ENCODE measurements at regions not wholly inside any gene's neighbourhood (a gene's known extent, or its start where the extent isn't known, plus 50 kb on each side); places are given as distances from the start of the nearest gene placed in this dataset.
A peak's percentile ranks its signal among the peaks of the same experiment; 100 is the strongest.

DNA sequence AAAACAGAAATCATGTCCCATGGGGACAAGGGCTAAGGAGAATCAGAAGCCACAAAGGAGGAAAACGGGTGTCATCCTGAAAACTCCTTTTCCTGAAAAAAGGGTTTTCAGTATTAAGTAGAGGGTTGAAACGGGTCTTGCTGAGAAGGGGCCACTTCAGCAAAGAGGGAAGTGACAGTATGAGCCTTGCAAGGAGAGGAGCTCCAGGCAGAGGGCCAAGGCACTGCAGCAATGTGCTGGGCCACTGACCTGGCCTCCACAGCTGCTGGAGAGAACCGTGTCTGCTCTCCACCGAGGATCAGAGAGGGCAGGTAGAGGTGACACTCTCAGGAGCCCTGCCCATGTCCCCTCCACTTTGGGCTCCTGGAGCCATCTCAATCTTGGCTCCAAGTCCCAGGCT, 103.3 kb downstream of the NCOR2 start:
- Mint-ChIP-seq H3K36me3 (ENCODE audit: low read depth) (peaks cover 37% of the 10 kb centered on the region), H3K4me1 (ENCODE audit: low read depth) (peaks cover 27% of the 10 kb centered on the region), H3K27ac (no peak overlapping the region), H3K27me3 (ENCODE audit: low read depth) (no peaks in the 10 kb centered on the region), H3K4me3 (no peak overlapping the region), H3K9me3 (peaks cover 9% of the 10 kb centered on the region)
- CTCF ChIA-PET, result interaction anchor here (1.5 kb wide), 1 partner anchor 16 kb away, joined by 3 read pairs; no protein-coding TSS in a partner anchor
- intact Hi-C loops (cut with micrococcal nuclease), result no loop called here
- no peak for DNase-seq

DNA sequence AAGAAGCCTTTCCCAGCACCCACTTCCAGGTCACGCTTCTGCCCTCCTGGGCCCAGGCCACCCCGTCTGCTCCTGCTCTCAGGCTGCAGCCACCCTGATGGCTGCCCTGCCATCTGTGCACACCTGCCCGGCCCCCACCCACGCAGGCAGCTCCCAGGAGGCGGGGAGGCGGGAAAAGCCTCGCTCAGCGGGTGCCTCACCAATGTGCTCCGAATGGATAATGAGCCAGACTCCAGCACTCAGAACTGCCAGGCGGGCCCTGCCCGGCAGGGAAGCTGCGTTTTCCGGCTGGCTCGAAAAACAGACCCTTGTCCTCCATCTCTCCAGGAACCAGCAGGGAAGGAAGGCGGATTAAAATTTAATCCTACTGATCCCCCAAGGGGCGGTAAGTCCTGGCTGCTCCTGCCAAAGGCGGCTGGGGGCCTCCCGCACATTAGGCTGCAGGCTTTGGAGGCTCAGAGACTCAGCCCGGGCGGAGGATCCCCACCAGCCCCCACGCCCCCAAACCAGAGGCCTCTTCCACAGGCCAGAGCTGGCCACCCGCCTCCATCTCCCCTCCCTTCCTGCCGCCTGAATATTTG, 104.0 kb downstream of the NCOR2 start:
- no peak overlapping the region for H3K27ac Mint-ChIP-seq
- intact Hi-C loops (cut with micrococcal nuclease), result no loop called here
- H3K9me3 Mint-ChIP-seq, result peaks cover 6% of the 10 kb centered on the region
- CTCF ChIA-PET, result no interaction called here
- H3K36me3 Mint-ChIP-seq (ENCODE audit: low read depth), result peaks cover 39% of the 10 kb centered on the region
- H3K4me3 Mint-ChIP-seq, result no peak overlapping the region
- peaks cover 28% of the 10 kb centered on the region for H3K4me1 Mint-ChIP-seq (ENCODE audit: low read depth)
- H3K27me3 Mint-ChIP-seq (ENCODE audit: low read depth), result no peaks in the 10 kb centered on the region
- no peak for DNase-seq

DNA sequence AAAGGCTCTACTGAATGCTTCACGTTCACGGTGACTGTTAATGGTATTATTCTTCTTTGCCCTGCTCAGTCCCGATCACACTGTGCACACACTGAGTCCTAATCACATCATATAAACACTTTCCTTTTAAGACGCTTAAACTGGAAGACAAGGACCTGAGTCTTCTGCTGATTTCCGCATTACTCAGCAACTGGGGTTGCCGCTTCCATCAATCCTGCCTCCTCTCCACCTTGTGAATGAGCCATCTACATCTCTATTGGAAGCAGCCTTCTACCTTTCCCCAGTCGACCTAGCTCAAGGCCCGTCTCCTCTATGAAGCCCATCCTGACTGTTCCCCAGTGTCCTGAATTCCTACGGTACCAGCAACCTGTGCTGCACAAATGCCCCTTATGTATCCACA, 104.7 kb downstream of the NCOR2 start:
- CTCF ChIA-PET, result no interaction called here
- Mint-ChIP-seq H3K4me3 (no peak overlapping the region), H3K36me3 (ENCODE audit: low read depth) (peaks cover 40% of the 10 kb centered on the region), H3K27ac (no peak overlapping the region), H3K4me1 (ENCODE audit: low read depth) (peaks cover 35% of the 10 kb centered on the region), H3K27me3 (ENCODE audit: low read depth) (no peaks in the 10 kb centered on the region), H3K9me3 (peaks cover 6% of the 10 kb centered on the region)
- intact Hi-C loops (cut with micrococcal nuclease), result no loop called here
- DNase-seq, result no peak

DNA sequence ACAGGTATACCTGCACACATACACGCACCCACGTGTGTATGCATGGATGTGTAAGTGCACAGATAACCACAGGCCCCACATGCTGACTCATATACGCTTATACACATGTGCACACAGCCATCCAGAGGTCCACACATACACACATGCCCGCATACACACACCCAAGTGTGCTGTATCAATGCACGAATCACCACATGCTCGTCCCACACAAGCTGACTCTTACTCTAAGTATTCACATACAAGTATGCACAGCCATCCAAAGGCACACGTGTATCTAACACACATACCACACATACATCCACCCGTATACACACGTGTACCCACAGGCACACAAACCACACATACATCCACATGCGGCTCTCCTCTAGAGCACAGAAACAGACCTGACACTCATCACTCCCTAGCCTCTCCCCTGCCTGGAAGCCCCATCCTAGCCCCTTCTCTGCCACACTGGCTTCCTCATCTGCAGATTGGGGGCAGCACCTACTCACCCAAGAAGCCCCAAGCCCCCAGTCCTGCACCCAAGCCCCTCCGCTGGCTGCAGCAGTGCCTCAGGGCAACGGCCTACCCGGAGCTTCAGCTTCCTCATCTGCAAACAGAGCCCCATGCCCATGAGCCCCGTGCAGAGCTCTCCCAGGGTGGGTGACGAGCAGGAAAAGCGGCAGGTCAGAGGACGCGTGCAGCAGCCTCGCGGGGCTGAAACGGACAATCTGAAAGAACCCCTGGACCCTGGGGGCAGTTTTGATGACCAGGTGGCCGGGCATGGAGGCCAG, 105.4 kb downstream of the NCOR2 start:
- Mint-ChIP-seq H3K36me3 (ENCODE audit: low read depth) (peaks cover 40% of the 10 kb centered on the region), H3K9me3 (peaks cover 6% of the 10 kb centered on the region), H3K27ac (peak overlapping the region; percentile 14), H3K27me3 (ENCODE audit: low read depth) (no peaks in the 10 kb centered on the region), H3K4me3 (no peak overlapping the region), H3K4me1 (ENCODE audit: low read depth) (peaks cover 37% of the 10 kb centered on the region)
- CTCF ChIA-PET, result no interaction called here
- no peak for DNase-seq
- intact Hi-C loops (cut with micrococcal nuclease), result no loop called here

DNA sequence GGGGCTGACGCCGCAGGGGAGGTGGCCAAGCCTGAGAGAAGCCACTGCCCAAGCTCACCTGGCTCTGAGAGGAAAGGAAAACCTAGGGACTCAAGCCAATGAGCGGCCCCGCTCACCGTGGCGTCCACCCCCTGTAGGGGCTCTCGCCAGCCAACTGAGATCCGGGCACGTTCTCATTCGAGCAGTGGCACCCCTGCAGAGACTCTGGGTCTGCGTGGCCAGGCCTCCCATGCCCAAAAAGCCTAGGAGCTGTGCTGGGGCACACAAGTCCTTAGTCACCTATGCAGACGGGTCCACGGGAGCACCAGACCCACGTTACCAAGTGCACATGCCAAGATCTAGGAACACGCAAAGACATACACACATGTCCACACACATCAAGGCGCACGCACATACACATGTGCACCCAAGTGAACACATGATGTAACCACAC, 106.2 kb downstream of the NCOR2 start:
- H3K27ac Mint-ChIP-seq, result no peak overlapping the region
- intact Hi-C loops (cut with micrococcal nuclease), result no loop called here
- H3K4me3 Mint-ChIP-seq, result no peak overlapping the region

DNA sequence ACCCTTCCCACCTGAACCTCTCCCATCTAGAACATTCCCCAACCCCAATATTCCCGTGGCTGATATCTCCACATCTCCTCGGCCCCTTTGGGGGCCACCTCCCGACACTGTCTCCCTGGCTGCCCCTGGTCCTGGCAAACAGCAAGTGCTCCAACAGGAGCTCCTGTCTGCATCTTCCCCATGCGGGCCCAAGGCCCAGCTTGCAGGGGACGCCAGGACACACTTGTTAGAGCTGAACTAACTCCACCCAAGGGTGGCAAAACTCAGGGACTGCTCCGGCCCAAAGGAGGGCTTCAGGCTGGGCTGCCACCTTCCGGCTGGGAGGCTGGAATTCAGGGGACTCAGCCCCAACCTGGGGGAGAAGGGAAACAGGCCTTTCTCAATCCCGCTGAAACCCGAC, 106.6 kb downstream of the NCOR2 start:
- peaks cover 35% of the 10 kb centered on the region for H3K4me1 Mint-ChIP-seq (ENCODE audit: low read depth)
- no peak overlapping the region for H3K4me3 Mint-ChIP-seq
- peaks cover 39% of the 10 kb centered on the region for H3K36me3 Mint-ChIP-seq (ENCODE audit: low read depth)
- no peaks in the 10 kb centered on the region for H3K27me3 Mint-ChIP-seq (ENCODE audit: low read depth)
- H3K27ac Mint-ChIP-seq, result no peak overlapping the region
- intact Hi-C loops (cut with micrococcal nuclease), result no loop called here
- DNase-seq, result no peak
- peaks cover 6% of the 10 kb centered on the region for H3K9me3 Mint-ChIP-seq
- CTCF ChIA-PET, result no interaction called here

More for the DNA sequence above, 106.2 kb downstream of the NCOR2 start:
- Mint-ChIP-seq H3K9me3 (peaks cover 6% of the 10 kb centered on the region), H3K27me3 (ENCODE audit: low read depth) (no peaks in the 10 kb centered on the region), H3K36me3 (ENCODE audit: low read depth) (peaks cover 42% of the 10 kb centered on the region), H3K4me1 (ENCODE audit: low read depth) (peaks cover 35% of the 10 kb centered on the region)
- no peak for DNase-seq
- CTCF ChIA-PET, result no interaction called here

DNA sequence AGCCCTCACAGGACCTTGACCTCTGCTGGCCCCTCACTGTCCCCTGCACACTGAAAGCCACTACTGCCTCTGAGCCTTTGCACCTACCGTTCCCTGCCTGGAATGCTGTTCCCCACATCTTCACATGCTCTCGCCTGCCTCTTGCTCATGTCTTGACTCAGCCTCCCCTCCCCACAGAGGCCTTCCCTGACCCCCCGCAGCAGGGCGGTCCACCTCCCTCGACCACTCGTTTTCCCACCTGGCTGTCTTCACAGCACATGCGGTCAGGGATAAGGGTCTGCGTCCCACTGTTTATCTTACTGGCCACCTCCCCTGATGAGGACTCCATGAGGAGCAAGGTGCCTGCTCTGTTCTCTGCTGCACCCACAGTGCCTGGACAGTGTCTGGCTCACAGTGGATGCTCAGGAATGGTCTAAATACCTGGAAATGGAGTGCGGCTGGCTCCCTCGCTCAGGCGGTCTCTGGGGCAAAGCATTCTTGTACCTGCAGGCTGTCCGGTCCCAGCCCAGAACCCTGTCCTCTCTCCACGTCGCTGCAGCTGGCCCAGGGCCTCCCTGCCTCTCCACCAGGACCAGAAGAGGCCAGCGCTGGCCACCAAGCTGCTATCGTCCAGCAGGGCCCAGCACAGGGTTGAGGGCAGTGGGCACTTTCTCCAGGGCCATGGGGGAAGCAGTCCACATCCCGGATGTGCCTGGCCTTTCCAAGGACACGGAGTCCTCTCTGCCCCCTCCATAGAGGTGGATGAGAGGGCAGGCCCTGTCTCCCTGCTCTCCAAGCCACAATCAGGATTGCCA, 107.4 kb downstream of the NCOR2 start:
- DNase-seq, result no peak
- Mint-ChIP-seq H3K4me3 (no peak overlapping the region), H3K4me1 (ENCODE audit: low read depth) (peaks cover 32% of the 10 kb centered on the region), H3K27ac (no peak overlapping the region), H3K36me3 (ENCODE audit: low read depth) (peaks cover 32% of the 10 kb centered on the region), H3K27me3 (ENCODE audit: low read depth) (no peaks in the 10 kb centered on the region), H3K9me3 (peaks cover 6% of the 10 kb centered on the region)
- CTCF ChIA-PET, result no interaction called here
- intact Hi-C loops (cut with micrococcal nuclease), result loop anchor here (5.0 kb wide), 1 partner anchor 743 kb away; no protein-coding TSS in a partner anchor

DNA sequence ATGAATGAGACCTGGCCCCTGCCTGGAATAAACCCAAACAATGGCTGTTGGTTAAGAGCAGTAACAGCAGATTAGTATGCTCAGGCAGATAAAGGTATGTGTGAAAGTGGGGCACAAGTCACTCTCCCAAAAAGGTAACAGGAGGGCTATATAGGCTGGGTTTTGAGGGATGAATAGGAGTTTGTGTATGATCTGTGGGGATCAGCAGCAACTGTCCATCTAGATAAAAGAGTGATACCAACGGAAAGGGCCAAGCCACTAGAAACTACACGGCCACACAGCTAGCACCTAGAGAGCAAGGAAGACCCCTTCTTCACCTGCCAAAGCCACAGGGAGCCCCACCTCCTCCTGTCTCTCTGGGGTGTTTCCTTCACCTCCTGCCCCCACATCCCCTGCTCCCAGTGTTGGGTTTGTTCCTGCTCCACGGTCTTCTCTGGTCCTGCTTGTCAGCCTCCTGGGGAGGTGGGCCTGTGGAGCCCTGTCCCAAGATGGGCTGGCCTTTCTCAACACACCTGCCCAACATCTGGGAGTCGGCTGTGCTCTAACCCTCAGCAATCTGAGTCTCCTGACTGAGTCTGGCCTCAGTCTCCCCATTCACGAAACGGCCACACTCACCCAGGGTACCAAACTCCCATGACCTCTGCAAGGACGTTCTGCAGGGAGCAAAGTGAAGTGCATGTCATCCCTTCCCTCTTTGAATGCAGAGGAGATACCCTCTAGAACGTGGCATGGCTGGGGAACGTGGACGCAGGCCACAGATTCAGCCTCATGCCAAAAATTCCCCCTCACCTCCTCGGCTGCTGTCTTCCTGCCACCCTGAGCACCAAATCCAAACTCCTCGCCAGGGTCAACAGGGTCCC, 108.2 kb downstream of the NCOR2 start:
- Mint-ChIP-seq H3K9me3 (peaks cover 2% of the 10 kb centered on the region), H3K27ac (no peak overlapping the region), H3K36me3 (ENCODE audit: low read depth) (peaks cover 25% of the 10 kb centered on the region), H3K4me3 (no peak overlapping the region), H3K27me3 (ENCODE audit: low read depth) (no peaks in the 10 kb centered on the region), H3K4me1 (ENCODE audit: low read depth) (peaks cover 29% of the 10 kb centered on the region)
- CTCF ChIA-PET, result no interaction called here
- no peak for DNase-seq
- intact Hi-C loops (cut with micrococcal nuclease), result loop anchor here (5.0 kb wide), 1 partner anchor 742 kb away; no protein-coding TSS in a partner anchor

DNA sequence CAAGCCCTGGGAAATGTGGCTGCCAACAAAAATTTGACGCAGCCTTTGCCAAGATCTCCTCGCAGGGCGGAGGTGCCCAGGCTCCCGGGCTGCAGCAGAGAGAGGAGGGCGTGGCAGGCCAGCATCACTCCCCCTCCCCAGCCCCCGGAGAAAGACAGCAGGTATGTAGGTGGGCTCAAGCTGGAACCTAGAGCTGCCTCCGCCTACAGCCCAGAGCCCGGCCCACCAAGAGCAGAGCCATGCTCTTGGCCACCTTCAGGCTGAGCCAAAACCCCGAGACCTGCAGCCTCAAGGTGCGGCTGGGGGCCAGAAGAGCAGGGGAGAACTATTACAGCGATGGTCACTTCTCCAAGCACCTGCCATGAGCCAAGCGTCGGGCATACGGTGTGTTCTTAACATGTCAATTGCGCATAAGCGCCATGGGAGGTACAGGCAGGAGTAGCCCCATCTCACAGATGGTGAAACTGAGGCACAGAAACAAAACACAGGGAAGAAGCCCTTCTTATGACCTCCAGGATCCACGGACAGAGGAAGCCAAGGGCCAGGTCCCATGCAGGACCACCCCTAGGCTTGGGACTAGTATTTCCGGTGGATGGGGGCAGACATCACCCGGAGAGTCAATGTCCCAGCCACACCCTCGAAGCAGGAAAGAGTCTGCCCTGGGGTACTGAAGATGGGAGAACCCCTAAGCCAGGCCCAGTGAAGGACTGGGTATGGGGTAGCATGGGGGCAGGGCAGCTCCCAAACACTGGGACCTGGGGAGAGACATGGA, 109.0 kb downstream of the NCOR2 start:
- Mint-ChIP-seq H3K36me3 (ENCODE audit: low read depth) (peaks cover 25% of the 10 kb centered on the region), H3K27me3 (ENCODE audit: low read depth) (no peaks in the 10 kb centered on the region), H3K4me3 (no peak overlapping the region), H3K27ac (no peak overlapping the region), H3K4me1 (ENCODE audit: low read depth) (peaks cover 36% of the 10 kb centered on the region), H3K9me3 (peaks cover 2% of the 10 kb centered on the region)
- CTCF ChIA-PET, result no interaction called here
- intact Hi-C loops (cut with micrococcal nuclease), result loop anchor here (5.0 kb wide), 1 partner anchor 741 kb away; no protein-coding TSS in a partner anchor
- DNase-seq, result no peak

DNA sequence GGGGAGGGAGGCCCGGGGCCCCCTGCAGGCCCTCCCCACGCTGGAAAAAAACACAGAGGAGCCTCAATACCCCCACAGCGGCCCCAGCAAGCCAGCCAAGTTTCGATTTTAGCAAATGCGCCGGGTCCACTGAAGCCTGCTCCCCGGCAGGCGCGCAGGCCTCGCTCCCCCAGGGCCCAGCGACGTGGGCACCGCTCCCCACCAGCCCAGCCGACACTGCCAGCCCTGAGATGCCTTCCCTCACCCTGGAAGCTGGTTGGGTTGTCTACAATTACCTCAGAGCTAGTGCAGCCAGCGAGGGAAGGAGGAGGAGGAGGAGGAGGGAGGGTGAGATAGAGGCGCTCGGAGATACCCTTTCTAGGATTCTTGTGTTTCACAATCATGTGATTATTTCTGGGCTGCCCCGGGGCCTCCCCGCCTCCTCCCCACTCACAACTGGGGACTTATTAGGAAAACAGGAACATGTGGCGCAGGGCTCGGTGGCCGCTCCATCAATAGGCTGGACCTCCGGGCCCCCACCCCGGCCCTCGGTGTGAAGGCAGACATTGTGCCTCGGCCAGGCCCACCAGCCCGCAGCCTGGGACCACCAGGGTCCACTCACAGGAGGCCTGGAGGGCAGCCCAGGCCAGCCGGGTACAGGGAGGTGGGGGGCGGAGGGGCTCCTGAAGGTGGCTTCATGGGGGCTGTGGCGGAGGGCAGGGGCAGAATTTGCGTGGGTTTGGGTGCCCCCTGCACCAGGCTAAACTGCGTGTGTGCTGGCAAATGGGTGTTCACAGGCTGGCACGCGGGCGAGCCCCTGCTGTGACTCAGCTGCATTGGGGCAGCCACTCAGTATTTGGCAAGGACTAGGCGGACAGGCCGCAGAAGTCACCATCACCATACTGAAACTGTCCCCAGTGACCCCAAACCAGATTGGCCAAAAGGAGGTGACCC, 109.9 kb downstream of the NCOR2 start:
- Mint-ChIP-seq H3K27ac (no peak overlapping the region), H3K9me3 (peaks cover 2% of the 10 kb centered on the region), H3K27me3 (ENCODE audit: low read depth) (no peaks in the 10 kb centered on the region), H3K4me3 (peak overlapping the region; percentile 41), H3K4me1 (ENCODE audit: low read depth) (peaks cover 39% of the 10 kb centered on the region), H3K36me3 (ENCODE audit: low read depth) (peaks cover 22% of the 10 kb centered on the region)
- DNase-seq, result peak; percentile 82
- CTCF ChIA-PET, result interaction anchor here (1.0 to 1.4 kb wide), 2 partner anchors 309 to 317 kb away, joined by 3 to 4 read pairs; no protein-coding TSS in a partner anchor
- intact Hi-C loops (cut with micrococcal nuclease), result loop anchor here (1.0 to 5.0 kb wide), 4 partner anchors 9 to 740 kb away; no protein-coding TSS in a partner anchor
